KMS-11 (cell line): ENCODE measurements at regions not wholly inside any gene's neighbourhood (a gene's known extent, or its start where the extent isn't known, plus 50 kb on each side); places are given as distances from the start of the nearest gene placed in this dataset.
"Not testable (repeated sequence)": the region's sequence is repeated elsewhere in the genome, so short reads cannot be mapped to it uniquely, and the experiment has no call there.

Experiments
- H2AFZ ChIP-seq: fragments of 200-600 bp; sonication (generic); 2 replicates; pipeline ENCODE4 v1.6.1; 2016; ENCODE audit warnings: antibody characterized with exemption, mixed run types, low read depth
- H3K27ac ChIP-seq: fragments of 200-600 bp; sonication (generic); 2 replicates; pipeline ENCODE4 v1.6.1; 2016; ENCODE audit warnings: mild to moderate bottlenecking, mixed run types
- H3K27me3 ChIP-seq: fragments of 200-600 bp; sonication (generic); 2 replicates; pipeline ENCODE4 v1.6.1; 2017; ENCODE audit warnings: mild to moderate bottlenecking, low read depth, mixed run types, moderate library complexity; ENCODE audit not compliant: insufficient read depth
- H3K36me3 ChIP-seq: fragments of 200-600 bp; sonication (generic); 2 replicates; pipeline ENCODE4 v1.6.1; 2017; ENCODE audit warnings: mild to moderate bottlenecking, mixed run types; ENCODE audit not compliant: insufficient read depth
- H3K4me1 ChIP-seq: fragments of 200-600 bp; sonication (generic); 2 replicates; pipeline ENCODE4 v1.6.1; 2016; ENCODE audit warnings: mild to moderate bottlenecking, low read depth, mixed run types; ENCODE audit not compliant: poor library complexity, severe bottlenecking
- H3K4me2 ChIP-seq: fragments of 200-600 bp; sonication (generic); 2 replicates; pipeline ENCODE4 v1.7.0; 2016; ENCODE audit warnings: mild to moderate bottlenecking, mixed run types
- H3K4me3 ChIP-seq: fragments of 200-600 bp; sonication (generic); IDR thresholded peaks from 2 replicates; pipeline ENCODE4 v1.6.1; 2017; ENCODE audit warnings: low read depth, low read length, mixed read lengths; ENCODE audit not compliant: insufficient read depth
- H3K79me2 ChIP-seq: fragments of 200-600 bp; sonication (generic); 2 replicates; pipeline ENCODE4 v1.6.1; 2016; ENCODE audit warnings: low read depth, mixed run types; ENCODE audit not compliant: insufficient read depth
- H3K9ac ChIP-seq: fragments of 200-600 bp; sonication (generic); 2 replicates; pipeline ENCODE4 v1.6.1; 2016; ENCODE audit warnings: mild to moderate bottlenecking, mixed run types
- H4K20me1 ChIP-seq: fragments of 200-600 bp; sonication (generic); 2 replicates; pipeline ENCODE4 v1.6.1; 2016; ENCODE audit warnings: mild to moderate bottlenecking, mixed run types; ENCODE audit not compliant: insufficient read depth
- TF ChIP-seq, protein P1 (sequence below): fragments of 200-600 bp; sonication (generic); conservative IDR thresholded peaks from 2 replicates; pipeline ENCODE4 v1.6.1; 2017; ENCODE audit warnings: low read depth, mild to moderate bottlenecking, antibody characterized with exemption, low read length, moderate library complexity, mixed read lengths

- no peak overlapping the region for H3K27ac ChIP-seq
- H3K4me1 ChIP-seq, result no peaks in the 10 kb centered on the region
- H3K4me2 ChIP-seq, result no peak overlapping the region
- no peaks in the 10 kb centered on the region for H3K36me3 ChIP-seq
- no peaks in the 10 kb centered on the region for H3K79me2 ChIP-seq
- H2AFZ ChIP-seq, result no peak overlapping the region
- TF ChIP-seq, protein P1, sequence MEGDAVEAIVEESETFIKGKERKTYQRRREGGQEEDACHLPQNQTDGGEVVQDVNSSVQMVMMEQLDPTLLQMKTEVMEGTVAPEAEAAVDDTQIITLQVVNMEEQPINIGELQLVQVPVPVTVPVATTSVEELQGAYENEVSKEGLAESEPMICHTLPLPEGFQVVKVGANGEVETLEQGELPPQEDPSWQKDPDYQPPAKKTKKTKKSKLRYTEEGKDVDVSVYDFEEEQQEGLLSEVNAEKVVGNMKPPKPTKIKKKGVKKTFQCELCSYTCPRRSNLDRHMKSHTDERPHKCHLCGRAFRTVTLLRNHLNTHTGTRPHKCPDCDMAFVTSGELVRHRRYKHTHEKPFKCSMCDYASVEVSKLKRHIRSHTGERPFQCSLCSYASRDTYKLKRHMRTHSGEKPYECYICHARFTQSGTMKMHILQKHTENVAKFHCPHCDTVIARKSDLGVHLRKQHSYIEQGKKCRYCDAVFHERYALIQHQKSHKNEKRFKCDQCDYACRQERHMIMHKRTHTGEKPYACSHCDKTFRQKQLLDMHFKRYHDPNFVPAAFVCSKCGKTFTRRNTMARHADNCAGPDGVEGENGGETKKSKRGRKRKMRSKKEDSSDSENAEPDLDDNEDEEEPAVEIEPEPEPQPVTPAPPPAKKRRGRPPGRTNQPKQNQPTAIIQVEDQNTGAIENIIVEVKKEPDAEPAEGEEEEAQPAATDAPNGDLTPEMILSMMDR, result no peak
- no peak overlapping the region for H3K4me3 ChIP-seq
- H3K9ac ChIP-seq, result no peak overlapping the region
- H3K27me3 ChIP-seq, result no peaks in the 10 kb centered on the region
- H4K20me1 ChIP-seq, result no peaks in the 10 kb centered on the region
Observed at GRCh38 chr5:82873452-82873851, 203.7 kb downstream of the TMEM167A start.

- not testable (repeated sequence) for H3K9ac ChIP-seq, H3K27ac ChIP-seq, H2AFZ ChIP-seq, H3K79me2 ChIP-seq, H4K20me1 ChIP-seq, H3K4me3 ChIP-seq, H3K4me2 ChIP-seq, H3K4me1 ChIP-seq, H3K36me3 ChIP-seq, H3K27me3 ChIP-seq
Observed at GRCh38 chr5:82872321-82873288, 204.6 kb downstream of the TMEM167A start.

DNA sequence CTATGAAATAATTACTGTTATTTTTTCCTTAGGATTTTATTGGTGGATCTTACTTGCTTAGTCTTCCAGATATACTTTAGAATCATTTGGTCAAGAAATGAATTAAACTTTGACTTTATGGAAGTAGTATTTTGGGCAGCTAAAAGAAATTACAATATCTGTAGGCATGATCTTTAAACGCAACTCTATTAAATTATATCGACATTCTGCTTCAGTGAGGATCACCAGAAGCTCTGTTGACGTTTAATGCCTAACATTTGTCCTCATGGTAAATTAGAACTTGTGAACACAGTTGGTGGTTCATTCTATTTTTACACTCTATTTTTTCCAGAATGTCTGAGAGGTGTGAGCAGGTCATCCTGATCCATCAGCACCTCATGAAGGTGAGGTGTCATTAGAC is 211.6 kb downstream of the TMEM167A start:
- H3K79me2 ChIP-seq, result no peaks in the 10 kb centered on the region
- no peak overlapping the region for H3K27ac ChIP-seq
- no peak overlapping the region for H3K4me2 ChIP-seq
- H3K9ac ChIP-seq, result no peak overlapping the region
- H3K4me3 ChIP-seq, result no peak overlapping the region
- no peak overlapping the region for H2AFZ ChIP-seq
- no peaks in the 10 kb centered on the region for H3K36me3 ChIP-seq
- no peaks in the 10 kb centered on the region for H3K4me1 ChIP-seq
- no peaks in the 10 kb centered on the region for H3K27me3 ChIP-seq
- H4K20me1 ChIP-seq, result no peaks in the 10 kb centered on the region
- TF ChIP-seq, protein P1, result no peak

- Histone ChIP-seq H3K4me3 (no peak overlapping the region), H3K4me2 (no peak overlapping the region), H2AFZ (no peak overlapping the region), H3K79me2 (no peaks in the 10 kb centered on the region), H3K36me3 (no peaks in the 10 kb centered on the region), H3K4me1 (no peaks in the 10 kb centered on the region), H3K27ac (no peak overlapping the region), H4K20me1 (no peaks in the 10 kb centered on the region), H3K9ac (no peak overlapping the region), H3K27me3 (no peaks in the 10 kb centered on the region)
- TF ChIP-seq, protein P1, result no peak
Observed at GRCh38 chr5:82863266-82863665, 213.9 kb downstream of the TMEM167A start.

DNA sequence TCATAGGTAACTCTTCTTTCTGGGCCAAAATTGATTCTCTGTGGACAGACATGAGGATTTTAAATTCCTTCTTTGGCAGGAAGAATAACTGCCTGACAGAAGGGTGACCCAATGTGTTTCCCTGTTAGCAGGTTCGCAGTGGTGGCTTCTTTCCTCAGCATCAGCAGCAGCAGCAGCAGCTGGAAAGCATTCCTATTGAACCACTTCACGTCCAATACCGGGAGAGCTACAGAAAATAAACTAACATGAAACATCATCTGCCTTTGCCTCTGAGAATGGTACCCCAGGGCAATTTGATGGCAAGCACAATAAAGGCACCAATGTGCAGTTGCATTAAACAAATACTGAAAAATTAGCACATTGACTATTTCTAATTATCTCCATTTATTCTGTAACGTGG is 214.5 kb downstream of the TMEM167A start:
- Histone ChIP-seq H3K9ac (no peak overlapping the region), H3K4me2 (no peak overlapping the region), H2AFZ (no peak overlapping the region), H3K4me3 (no peak overlapping the region), H3K36me3 (no peaks in the 10 kb centered on the region), H3K27me3 (no peaks in the 10 kb centered on the region), H3K4me1 (no peaks in the 10 kb centered on the region), H4K20me1 (no peaks in the 10 kb centered on the region), H3K27ac (no peak overlapping the region), H3K79me2 (no peaks in the 10 kb centered on the region)
- TF ChIP-seq, protein P1, result no peak
